ENCODE measurements at regions not wholly inside any gene's neighbourhood (a gene's known extent, or its start where the extent isn't known, plus 50 kb on each side); places are given as distances from the start of the nearest gene placed in this dataset.
"Not testable (repeated sequence)": the region's sequence is repeated elsewhere in the genome, so short reads cannot be mapped to it uniquely, and the experiment has no call there.

DNA sequence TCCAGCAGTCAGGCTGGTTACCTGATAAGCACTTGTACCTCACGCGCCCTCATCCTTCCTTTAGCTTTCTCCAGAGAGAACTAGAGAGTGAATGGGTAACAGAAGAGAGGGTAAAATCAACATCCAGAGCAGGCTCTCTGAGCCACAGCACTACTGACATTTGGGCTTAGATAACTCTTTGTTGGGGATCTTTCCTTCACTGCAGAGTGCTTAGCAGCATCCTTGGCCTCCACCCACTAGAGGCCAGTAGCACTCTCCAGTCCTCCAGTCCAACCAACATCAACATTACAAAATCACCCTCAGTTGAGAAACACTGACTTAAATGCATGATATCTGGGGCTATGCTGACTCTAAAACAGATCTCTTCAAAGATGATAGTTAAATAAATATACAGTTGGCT is 220.7 kb downstream of the TACR3 start:
- peak; percentile 2 for DNase-seq

GRCh38 chr4:103498161-103499070 is 221.4 kb downstream of the TACR3 start:
- DNase-seq = peak; percentile 41

DNA sequence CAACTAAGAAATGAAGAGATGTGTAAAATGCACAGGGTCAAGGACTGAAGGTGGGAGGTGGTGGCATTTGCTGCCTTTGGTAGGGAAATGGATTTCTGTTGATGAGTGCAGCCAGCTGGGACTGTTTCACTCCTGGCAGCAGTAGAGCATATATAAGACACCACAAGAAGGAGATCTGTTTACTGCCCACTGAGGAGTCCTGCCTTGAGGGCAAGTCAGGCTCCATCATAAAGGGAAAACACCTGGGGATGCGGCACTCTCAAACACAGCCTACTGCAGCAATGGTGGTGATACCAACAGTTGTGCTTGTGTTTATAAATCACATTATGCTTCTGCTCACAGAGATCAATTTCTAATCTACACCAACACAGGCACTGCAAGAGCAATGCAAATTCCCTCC is 222.1 kb downstream of the TACR3 start:
- DNase-seq = no peak

GRCh38 chr4:103496800-103497199 is 223.0 kb downstream of the TACR3 start:
- no peak for DNase-seq

GRCh38 chr4:103493450-103494159 is 226.2 kb downstream of the TACR3 start:
- no peak for DNase-seq

GRCh38 chr4:103485296-103485695 is 234.5 kb downstream of the TACR3 start:
- DNase-seq = not testable (repeated sequence)

DNA sequence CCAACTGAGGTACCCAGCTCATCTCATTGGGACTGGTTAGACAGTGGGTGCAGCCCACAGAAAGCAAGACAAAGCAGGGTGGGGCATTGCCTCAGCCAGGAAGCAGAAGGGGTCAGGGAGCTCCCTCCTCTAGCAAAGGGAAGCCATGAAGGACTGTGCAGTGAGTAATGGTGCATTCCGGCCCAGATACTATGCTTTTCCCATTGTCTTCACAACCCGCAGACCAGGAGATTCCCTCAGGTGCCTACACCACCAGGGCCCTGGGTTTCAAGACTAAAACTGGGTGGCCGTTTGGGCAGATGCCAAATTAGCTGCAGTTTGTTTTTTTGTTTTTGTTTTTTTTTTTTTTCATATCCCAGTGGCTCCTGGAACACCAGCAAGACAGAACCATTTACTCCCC is 235.3 kb downstream of the TACR3 start:
- no peak for DNase-seq

- DNase-seq = no peak
Observed at GRCh38 chr4:103482893-103483292, 236.9 kb downstream of the TACR3 start.

GRCh38 chr4:103482471-103482870 is 237.3 kb downstream of the TACR3 start:
- no peak for DNase-seq

DNA sequence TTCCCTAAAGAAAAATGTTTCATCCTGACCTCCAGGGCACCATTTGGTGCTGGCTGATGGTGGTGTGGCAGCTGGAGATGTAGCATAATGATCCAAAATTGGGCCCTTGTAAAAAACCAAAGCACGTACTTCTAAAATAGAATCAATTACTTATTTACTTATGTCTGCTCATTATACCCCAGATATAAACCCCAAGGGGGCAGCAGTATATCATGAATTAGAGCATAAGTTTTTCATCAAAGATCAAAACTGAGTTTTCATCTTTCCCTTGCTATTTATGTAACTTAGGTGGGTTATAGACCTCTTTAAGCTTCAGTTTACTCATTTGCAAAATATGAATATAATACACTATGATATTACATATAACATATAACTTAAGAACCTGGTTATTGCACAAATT is 241.1 kb downstream of the TACR3 start:
- DNase-seq = no peak

GRCh38 chr4:103478210-103478609 is 241.6 kb downstream of the TACR3 start:
- no peak for DNase-seq

- no peak for DNase-seq
Observed at GRCh38 chr4:103457566-103457965, 259.4 kb upstream of the CENPE start.

GRCh38 chr4:103451341-103451740 is 253.2 kb upstream of the CENPE start:
- DNase-seq = no peak

GRCh38 chr4:103450693-103451092 is 252.6 kb upstream of the CENPE start:
- DNase-seq = no peak

DNA sequence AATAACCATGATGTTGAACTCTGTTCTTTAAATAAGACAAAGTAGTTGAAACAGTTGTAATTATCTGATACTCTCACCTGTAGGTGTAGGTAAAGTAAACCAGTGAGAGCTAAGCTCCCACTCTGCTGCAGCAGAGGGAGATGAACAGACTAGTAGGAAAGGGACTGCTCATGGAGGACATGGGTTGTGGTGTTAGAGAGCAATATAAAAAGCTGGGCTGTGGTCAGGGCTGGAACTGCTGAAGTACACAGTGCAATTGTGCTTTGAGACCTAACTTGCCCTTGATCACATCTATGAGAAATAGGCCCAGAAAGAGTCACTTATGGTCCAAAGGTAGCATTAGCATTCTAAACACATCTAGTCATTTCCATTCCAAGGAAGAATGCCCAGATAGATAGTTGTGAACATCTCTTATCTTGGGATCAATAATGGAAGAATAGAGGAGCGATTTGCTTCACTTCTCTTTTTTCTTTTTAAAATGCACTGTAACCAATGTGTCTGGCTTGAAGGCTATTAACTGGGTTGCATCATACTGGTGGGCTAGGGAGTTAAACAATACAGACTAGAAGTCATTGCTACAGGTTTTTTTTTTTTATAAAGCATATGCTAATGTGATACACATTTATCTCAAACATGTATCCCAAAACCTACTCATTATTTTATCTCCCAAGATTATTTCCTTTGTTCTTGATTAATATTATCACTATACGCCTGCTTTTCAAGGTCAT is 251.3 kb upstream of the CENPE start:
- no peak for DNase-seq

DNA sequence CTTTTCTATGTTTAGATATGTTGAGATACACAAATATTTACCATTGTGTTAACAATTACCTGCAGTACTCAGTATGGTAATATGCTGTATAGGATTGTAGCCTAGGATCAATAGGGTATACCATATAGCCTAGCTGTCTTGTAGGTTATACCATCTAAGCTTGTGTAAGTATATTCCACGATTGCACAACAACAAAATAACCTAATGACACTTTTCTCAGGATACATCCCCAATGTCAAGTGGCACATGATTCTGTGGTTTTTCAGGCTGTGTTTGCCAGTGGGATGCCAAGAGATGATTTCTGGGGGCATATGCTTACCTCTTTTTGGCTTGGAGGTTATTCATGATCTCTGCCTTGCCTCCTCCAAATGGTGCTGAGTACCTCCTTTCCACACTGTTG is 247.2 kb upstream of the CENPE start:
- DNase-seq = no peak

DNA sequence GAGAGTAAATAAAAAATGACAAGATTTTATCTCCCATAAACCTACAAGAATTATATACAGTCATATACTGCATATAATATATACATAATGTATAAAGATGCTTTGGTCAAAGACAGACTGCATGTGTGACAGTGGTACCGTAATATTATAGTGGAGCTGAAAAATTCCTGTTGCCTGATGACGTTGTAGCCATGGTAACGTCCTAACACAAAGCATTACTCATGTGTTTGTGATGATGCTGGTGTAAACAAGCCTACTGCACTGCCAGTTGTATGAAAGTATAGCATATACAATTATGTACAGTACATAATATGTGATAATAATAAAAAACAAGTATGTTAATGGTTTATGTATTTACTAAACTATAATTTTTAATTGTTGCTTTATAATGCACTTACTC is 245.2 kb upstream of the CENPE start:
- DNase-seq = peak; percentile 2

- DNase-seq = no peak
Observed at GRCh38 chr4:103429283-103429682, 231.1 kb upstream of the CENPE start.

GRCh38 chr4:103425406-103425805 is 227.3 kb upstream of the CENPE start:
- no peak for DNase-seq

DNA sequence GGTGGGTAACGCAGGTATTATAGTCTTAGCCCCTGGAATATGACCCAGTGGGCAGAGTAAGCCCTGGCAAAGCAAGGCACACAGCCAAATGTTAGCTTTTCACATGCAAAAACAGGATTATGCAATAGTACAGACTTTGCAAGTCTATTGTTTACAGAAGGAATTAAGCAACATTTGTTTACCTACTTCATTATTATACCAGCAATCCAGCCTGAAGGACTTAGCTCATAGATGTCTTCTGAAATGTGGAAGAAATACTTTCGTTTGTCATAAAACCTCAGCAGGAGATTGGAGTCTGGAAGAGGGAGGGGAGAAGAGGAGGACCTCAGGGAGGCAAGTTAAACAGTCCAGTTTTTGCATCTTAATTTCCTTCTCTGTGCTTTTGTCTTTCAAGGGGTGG is 226.7 kb upstream of the CENPE start:
- DNase-seq = no peak

DNA sequence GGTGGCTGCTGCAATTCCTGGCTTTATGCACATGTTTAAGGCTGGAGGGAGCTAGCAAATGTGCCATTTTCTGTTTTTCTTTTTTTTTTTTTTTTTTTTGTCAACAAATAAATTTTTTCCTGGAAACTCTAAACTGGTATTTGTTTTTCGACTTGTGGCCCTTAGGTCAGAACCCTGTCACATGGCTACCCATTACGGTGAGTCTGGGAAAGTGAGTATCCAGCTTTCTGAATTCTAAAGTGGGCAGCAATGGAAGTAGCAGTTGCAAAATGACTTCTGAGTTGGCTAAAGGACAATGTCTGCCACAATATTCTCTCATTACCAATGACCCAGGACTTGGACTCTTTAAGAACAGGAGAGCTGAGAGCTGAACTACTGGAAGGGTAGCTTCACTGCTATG is 225.1 kb upstream of the CENPE start:
- DNase-seq = no peak

- DNase-seq = no peak
Observed at GRCh38 chr4:103422467-103423219, 224.5 kb upstream of the CENPE start.
